SK-N-SH (cell line): ENCODE measurements at regions not wholly inside any gene's neighbourhood (a gene's known extent, or its start where the extent isn't known, plus 50 kb on each side); places are given as distances from the start of the nearest gene placed in this dataset.

Experiments used
- TF ChIP-seq, protein P1 (sequence below): IDR thresholded peaks from 2 replicates; pipeline ENCODE4 v1.6.1; 2012; ENCODE audit warnings: mild to moderate bottlenecking, low read depth, low read length, moderate library complexity
- TF ChIP-seq, protein P2 (sequence below): fragments of 200-600 bp; sonication (generic); IDR thresholded peaks from 2 replicates; pipeline ENCODE4 v1.6.1; 2017; ENCODE audit warnings: antibody characterized with exemption, mild to moderate bottlenecking, moderate library complexity

DNA sequence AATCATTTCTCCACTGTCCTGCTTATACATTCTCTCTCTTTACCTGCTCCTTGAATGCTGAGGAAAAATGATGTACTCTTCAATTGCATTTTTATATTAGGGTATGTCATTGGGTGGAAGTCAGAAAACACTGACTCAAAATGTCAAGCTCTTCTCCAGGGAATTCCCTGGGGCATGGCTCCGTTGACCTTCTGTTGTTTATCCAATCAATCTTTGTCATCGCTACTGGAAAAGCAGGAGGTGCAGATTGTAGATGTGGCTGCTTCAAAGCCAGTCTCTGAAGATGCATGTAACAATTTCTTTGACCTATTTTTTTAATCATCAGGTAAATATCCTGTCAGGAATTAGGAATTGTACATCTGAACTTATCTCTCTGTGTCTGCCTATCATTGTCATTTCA lies 63.9 kb upstream of the TENT5A start:
- TF ChIP-seq, protein P1, sequence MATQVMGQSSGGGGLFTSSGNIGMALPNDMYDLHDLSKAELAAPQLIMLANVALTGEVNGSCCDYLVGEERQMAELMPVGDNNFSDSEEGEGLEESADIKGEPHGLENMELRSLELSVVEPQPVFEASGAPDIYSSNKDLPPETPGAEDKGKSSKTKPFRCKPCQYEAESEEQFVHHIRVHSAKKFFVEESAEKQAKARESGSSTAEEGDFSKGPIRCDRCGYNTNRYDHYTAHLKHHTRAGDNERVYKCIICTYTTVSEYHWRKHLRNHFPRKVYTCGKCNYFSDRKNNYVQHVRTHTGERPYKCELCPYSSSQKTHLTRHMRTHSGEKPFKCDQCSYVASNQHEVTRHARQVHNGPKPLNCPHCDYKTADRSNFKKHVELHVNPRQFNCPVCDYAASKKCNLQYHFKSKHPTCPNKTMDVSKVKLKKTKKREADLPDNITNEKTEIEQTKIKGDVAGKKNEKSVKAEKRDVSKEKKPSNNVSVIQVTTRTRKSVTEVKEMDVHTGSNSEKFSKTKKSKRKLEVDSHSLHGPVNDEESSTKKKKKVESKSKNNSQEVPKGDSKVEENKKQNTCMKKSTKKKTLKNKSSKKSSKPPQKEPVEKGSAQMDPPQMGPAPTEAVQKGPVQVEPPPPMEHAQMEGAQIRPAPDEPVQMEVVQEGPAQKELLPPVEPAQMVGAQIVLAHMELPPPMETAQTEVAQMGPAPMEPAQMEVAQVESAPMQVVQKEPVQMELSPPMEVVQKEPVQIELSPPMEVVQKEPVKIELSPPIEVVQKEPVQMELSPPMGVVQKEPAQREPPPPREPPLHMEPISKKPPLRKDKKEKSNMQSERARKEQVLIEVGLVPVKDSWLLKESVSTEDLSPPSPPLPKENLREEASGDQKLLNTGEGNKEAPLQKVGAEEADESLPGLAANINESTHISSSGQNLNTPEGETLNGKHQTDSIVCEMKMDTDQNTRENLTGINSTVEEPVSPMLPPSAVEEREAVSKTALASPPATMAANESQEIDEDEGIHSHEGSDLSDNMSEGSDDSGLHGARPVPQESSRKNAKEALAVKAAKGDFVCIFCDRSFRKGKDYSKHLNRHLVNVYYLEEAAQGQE, result no peak
- TF ChIP-seq, protein P2, sequence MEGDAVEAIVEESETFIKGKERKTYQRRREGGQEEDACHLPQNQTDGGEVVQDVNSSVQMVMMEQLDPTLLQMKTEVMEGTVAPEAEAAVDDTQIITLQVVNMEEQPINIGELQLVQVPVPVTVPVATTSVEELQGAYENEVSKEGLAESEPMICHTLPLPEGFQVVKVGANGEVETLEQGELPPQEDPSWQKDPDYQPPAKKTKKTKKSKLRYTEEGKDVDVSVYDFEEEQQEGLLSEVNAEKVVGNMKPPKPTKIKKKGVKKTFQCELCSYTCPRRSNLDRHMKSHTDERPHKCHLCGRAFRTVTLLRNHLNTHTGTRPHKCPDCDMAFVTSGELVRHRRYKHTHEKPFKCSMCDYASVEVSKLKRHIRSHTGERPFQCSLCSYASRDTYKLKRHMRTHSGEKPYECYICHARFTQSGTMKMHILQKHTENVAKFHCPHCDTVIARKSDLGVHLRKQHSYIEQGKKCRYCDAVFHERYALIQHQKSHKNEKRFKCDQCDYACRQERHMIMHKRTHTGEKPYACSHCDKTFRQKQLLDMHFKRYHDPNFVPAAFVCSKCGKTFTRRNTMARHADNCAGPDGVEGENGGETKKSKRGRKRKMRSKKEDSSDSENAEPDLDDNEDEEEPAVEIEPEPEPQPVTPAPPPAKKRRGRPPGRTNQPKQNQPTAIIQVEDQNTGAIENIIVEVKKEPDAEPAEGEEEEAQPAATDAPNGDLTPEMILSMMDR, result no peak
